HCT116 (cell line): ENCODE measurements at regions not wholly inside any gene's neighbourhood (a gene's known extent, or its start where the extent isn't known, plus 50 kb on each side); places are given as distances from the start of the nearest gene placed in this dataset.

Source experiments
- ATAC-seq: fragments of 200-7000 bp; cut with Tn5 transposase; 2 replicates; pipeline ENCODE4 v1.9.1; 2020; ENCODE audit warnings: mild to moderate bottlenecking, moderate library complexity
- BruUV-seq: library from RNA; stranded (reverse); fragments of 400-500 nt; replicated peaks from 2 replicates; lab custom pipeline; 2021; lab: Mats Ljungman, UMichigan
- CTCF ChIA-PET: fragments of 300-600 bp; sonication (Branson Sonifier 250); formaldehyde crosslinking; loops from one replicate; lab custom pipeline; 2021; ENCODE audit warnings: antibody characterized with exemption; lab: Charles Lee
- POLR2A ChIA-PET: fragments of 300-600, 350-600 bp; sonication (Branson Sonifier 250); formaldehyde crosslinking; loops from one replicate; lab custom pipeline; 2021; ENCODE audit warnings: antibody characterized with exemption; lab: Charles Lee
- RAD21 ChIA-PET, 2 experiments: fragments of 300-600 bp; sonication (Branson Sonifier 250); formaldehyde crosslinking; loops; one replicate each; lab custom pipeline; 2023; ENCODE audit warnings: low total read pairs in 2 of 2; ENCODE audit not compliant: uncharacterized antibody in 2 of 2, unreplicated experiment in 2 of 2, low non-redundant PET in 1 of 2; lab: Charles Lee
- DNase-seq: peaks from one replicate; pipeline ENCODE4 v3.0.0-alpha.2; 2010; ENCODE audit warnings: low read depth, low spot score
- H2AFZ ChIP-seq: fragments of 200-600 bp; shearing (Covaris generic), sonication (generic); 2 replicates; pipeline ENCODE4 v1.6.1; 2017; ENCODE audit warnings: low read depth, mixed run types, mixed read lengths, antibody characterized with exemption, low read length; ENCODE audit not compliant: poor library complexity, severe bottlenecking
- H3K27ac ChIP-seq: 2 replicates; pipeline ENCODE4 v1.5.1; 2012; ENCODE audit warnings: low read depth, low read length
- H3K27me3 ChIP-seq: fragments of 200-600 bp; sonication (generic); 2 replicates; pipeline ENCODE4 v1.6.1; 2016; ENCODE audit warnings: mixed run types, low read length, mixed read lengths; ENCODE audit not compliant: insufficient read depth
- H3K36me3 ChIP-seq, 2 experiments: fragments of 200-500 bp in 1 of 2; fragments of 200-600 bp in 1 of 2; sonication (Bioruptor generic) in 1 of 2; sonication (generic) in 1 of 2; 2 replicates each; pipeline versions ENCODE4 v1.5.1 to v1.6.1; 2014 to 2016; ENCODE audit warnings: low read length in 2 of 2, inconsistent platforms in 1 of 2, mixed read lengths in 1 of 2, mixed run types in 1 of 2; ENCODE audit not compliant: insufficient read depth in 2 of 2, control insufficient read depth in 1 of 2
- H3K4me1 ChIP-seq, 2 experiments: fragments of 200-600 bp in 1 of 2; sonication (generic) in 1 of 2; 2 replicates each; pipeline versions ENCODE4 v1.5.1 to v1.6.1; 2012 to 2017; ENCODE audit warnings: low read length in 2 of 2, inconsistent platforms in 1 of 2, mild to moderate bottlenecking in 1 of 2, mixed read lengths in 1 of 2, mixed run types in 1 of 2, moderate library complexity in 1 of 2; ENCODE audit not compliant: insufficient read depth in 2 of 2, control insufficient read depth in 1 of 2
- H3K4me2 ChIP-seq: fragments of 200-600 bp; sonication (generic); 2 replicates; pipeline ENCODE4 v1.6.1; 2017; ENCODE audit warnings: mixed run types, low read length, mixed read lengths
- H3K4me3 ChIP-seq, 2 experiments: fragments of 200-600 bp in 1 of 2; sonication (generic) in 1 of 2; replicated peaks in 1 of 2; 2 replicates each; pipeline ENCODE4 v1.5.1; 2011 to 2016; ENCODE audit warnings: low read length in 2 of 2, control low read depth in 1 of 2, low read depth in 1 of 2, mild to moderate bottlenecking in 1 of 2, mixed read lengths in 1 of 2, mixed run types in 1 of 2
- H3K79me2 ChIP-seq: fragments of 200-600 bp; sonication (generic); 2 replicates; pipeline ENCODE4 v1.6.1; 2017; ENCODE audit warnings: mild to moderate bottlenecking, mixed run types, low read length, moderate library complexity, mixed read lengths; ENCODE audit not compliant: insufficient read depth
- H3K9ac ChIP-seq: fragments of 200-600 bp; sonication (generic); 2 replicates; pipeline ENCODE4 v1.6.1; 2016; ENCODE audit warnings: low read length, mixed read lengths
- H3K9me2 ChIP-seq: fragments of 200-600 bp; sonication (generic), shearing (Covaris generic); 2 replicates; pipeline ENCODE4 v1.6.1; 2017; ENCODE audit warnings: mixed run types, mild to moderate bottlenecking, moderate library complexity; ENCODE audit not compliant: insufficient read depth
- H3K9me3 ChIP-seq, 2 experiments: fragments of 200-500 bp in 1 of 2; fragments of 200-600 bp in 1 of 2; sonication (Bioruptor generic) in 1 of 2; sonication (generic) in 1 of 2; 2 replicates each; pipeline ENCODE4 v1.6.1; 2014 to 2017; ENCODE audit warnings: low read length in 2 of 2, mixed read lengths in 2 of 2, inconsistent platforms in 1 of 2, low read depth in 1 of 2, mild to moderate bottlenecking in 1 of 2, mixed run types in 1 of 2, moderate library complexity in 1 of 2; ENCODE audit not compliant: control insufficient read depth in 1 of 2, insufficient read depth in 1 of 2
- H4K20me1 ChIP-seq: fragments of 200-600 bp; sonication (generic), shearing (Covaris generic); 2 replicates; pipeline ENCODE4 v1.6.1; 2017; ENCODE audit warnings: mixed run types, mild to moderate bottlenecking, moderate library complexity; ENCODE audit not compliant: insufficient read depth
- CTCF ChIP-seq, 3 experiments: fragments of 200-600 bp in 1 of 3; sonication (generic) in 1 of 3; IDR thresholded peaks in 2 of 3; conservative IDR thresholded peaks in 1 of 3; 2 replicates each; pipeline ENCODE4 v1.5.1; 2012 to 2017; ENCODE audit warnings: low read depth in 2 of 3, low read length in 2 of 3, antibody characterized with exemption in 1 of 3, borderline replicate concordance in 1 of 3, control low read depth in 1 of 3, mild to moderate bottlenecking in 1 of 3, mixed read lengths in 1 of 3, mixed run types in 1 of 3, moderate library complexity in 1 of 3; ENCODE audit not compliant: insufficient read depth in 1 of 3
- EGR1 ChIP-seq: IDR thresholded peaks from 2 replicates; pipeline ENCODE4 v1.6.1; 2012; ENCODE audit warnings: low read depth
- ELF1 ChIP-seq: IDR thresholded peaks from 2 replicates; pipeline ENCODE4 v1.6.1; 2012; ENCODE audit warnings: low read depth, borderline replicate concordance
- EZH2 ChIP-seq: fragments of 200-600 bp; sonication (generic); IDR thresholded peaks from 2 replicates; pipeline ENCODE4 v1.6.1; 2017; ENCODE audit warnings: antibody characterized with exemption, mixed run types
- EZH2phosphoT487 ChIP-seq: fragments of 200-600 bp; IDR thresholded peaks from 2 replicates; pipeline ENCODE4 v1.6.1; 2018; ENCODE audit warnings: antibody characterized with exemption, borderline replicate concordance
- MAX ChIP-seq: IDR thresholded peaks from 2 replicates; pipeline ENCODE4 v1.6.1; 2012
- POLR2A ChIP-seq: IDR thresholded peaks from 2 replicates; pipeline ENCODE4 v1.7.0; 2011; ENCODE audit warnings: borderline replicate concordance; ENCODE audit not compliant: insufficient read depth, insufficient read length; ENCODE audit errors: extremely low read depth
- REST ChIP-seq: IDR thresholded peaks from 2 replicates; pipeline ENCODE4 v1.6.1; 2012; ENCODE audit warnings: low read depth
- YY1 ChIP-seq: IDR thresholded peaks from 2 replicates; pipeline ENCODE4 v1.6.1; 2011; ENCODE audit warnings: low read length, low read depth, moderate library complexity, mild to moderate bottlenecking; ENCODE audit not compliant: insufficient replicate concordance; ENCODE audit errors: extremely low read depth
- ZFX ChIP-seq: fragments of 450-650 bp; IDR thresholded peaks from 2 replicates; pipeline ENCODE4 v1.6.1; 2017
- intact Hi-C: fragments of 100-400 bp; cut with micrococcal nuclease; formaldehyde crosslinking; loops from 2 replicates; pipeline ENCODE4 v1.10.0; 2022

DNA sequence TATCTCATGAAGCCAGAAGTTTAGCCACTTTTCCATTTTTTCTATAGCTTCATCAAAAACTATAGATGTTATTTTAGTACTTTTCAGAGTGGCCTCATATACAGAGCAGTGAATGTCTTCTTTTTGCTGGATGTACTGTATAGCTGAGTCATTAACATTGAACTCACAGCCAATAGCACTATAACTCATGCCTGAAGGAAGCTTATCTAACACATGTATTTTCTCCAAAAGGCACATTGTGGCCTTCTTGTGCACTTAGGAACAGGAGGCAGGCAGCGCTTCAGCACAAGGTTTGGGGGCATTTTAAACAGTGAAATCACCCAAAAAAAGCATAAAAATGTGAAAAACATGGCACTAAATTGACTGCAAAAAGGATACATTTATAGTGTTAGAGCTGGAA is 336.8 kb upstream of the TMTC1 start:
- H3K9me3 ChIP-seq, result no peaks in the 10 kb centered on the region
- ATAC-seq, result no peak
- no peaks in the 10 kb centered on the region for H3K36me3 ChIP-seq
- intact Hi-C loops, result no loop called here
- H3K27ac ChIP-seq, result no peak overlapping the region
- no peaks in the 10 kb centered on the region for H3K79me2 ChIP-seq
- no peak overlapping the region for H3K4me2 ChIP-seq
- H4K20me1 ChIP-seq, result no peaks in the 10 kb centered on the region
- H2AFZ ChIP-seq, result no peak overlapping the region
- ChIA-PET RAD21 (no interaction called here), CTCF (no interaction called here)
- no peaks in the 10 kb centered on the region for H3K4me1 ChIP-seq
- H3K27me3 ChIP-seq, result no peaks in the 10 kb centered on the region
- no peaks in the 10 kb centered on the region for H3K9me2 ChIP-seq
- TF ChIP-seq POLR2A (no peak), MAX (no peak), YY1 (no peak), REST (no peak), CTCF (IDR thresholded peaks at IDR 0.05 in 2 of 3, conservative IDR thresholded peaks at IDR 0.05 in 1 of 3; ENCODE audit: borderline replicate concordance in 1 of 3, insufficient read depth in 1 of 3, low read depth in 2 of 3, low read length in 2 of 3) (no peak), ZFX (no peak), EGR1 (no peak), EZH2phosphoT487 (no peak), EZH2 (no peak), ELF1 (no peak)
- TF ChIP-seq, all 23 proteins: peak for 0
- POLR2A ChIA-PET, result no interaction called here
- BruUV-seq, result no TSS peak
- no peak for DNase-seq
- no peak overlapping the region for H3K9ac ChIP-seq
- no peak overlapping the region for H3K4me3 ChIP-seq
